LNCAP (cell line): ENCODE measurements at regions not wholly inside any gene's neighbourhood (a gene's known extent, or its start where the extent isn't known, plus 50 kb on each side); places are given as distances from the start of the nearest gene placed in this dataset.

Experiments
- CTCF ChIP-seq: fragments of 450-650 bp; IDR thresholded peaks from 2 replicates; pipeline ENCODE4 v1.5.1; 2017; ENCODE audit warnings: mild to moderate bottlenecking

GRCh38 chr1:244197851-244198375 is 146.8 kb downstream of the ZBTB18 start:
- no peak for TF ChIP-seq CTCF

- no peak for TF ChIP-seq CTCF
These were observed 148.8 kb downstream of the ZBTB18 start for GRCh38 chr1:244199902-244200301.

GRCh38 chr1:244200596-244200995 is 149.5 kb downstream of the ZBTB18 start:
- no peak for TF ChIP-seq CTCF

- TF ChIP-seq CTCF = no peak
These were observed 150.7 kb downstream of the ZBTB18 start for GRCh38 chr1:244201750-244202149.

- no peak for TF ChIP-seq CTCF
These were observed 152.9 kb downstream of the ZBTB18 start for GRCh38 chr1:244204004-244204403.

- no peak for TF ChIP-seq CTCF
These were observed 154.1 kb downstream of the ZBTB18 start for GRCh38 chr1:244205171-244205570.

- TF ChIP-seq CTCF = no peak
These were observed 154.8 kb downstream of the ZBTB18 start for GRCh38 chr1:244205906-244206305.
